Naive thymus-derived CD4-positive, alpha-beta T cell (primary cell): ENCODE measurements at regions not wholly inside any gene's neighbourhood (a gene's known extent, or its start where the extent isn't known, plus 50 kb on each side); places are given as distances from the start of the nearest gene placed in this dataset.

Source experiments
- ATAC-seq: fragments of 150-1000 bp; cut with Tn5 transposase; 2 replicates; pipeline ENCODE4 v1.10.0; 2021; ENCODE audit warnings: mild to moderate bottlenecking, moderate library complexity
- CTCF ChIA-PET: fragments of 350-600 bp; sonication (Branson Sonifier 250); formaldehyde crosslinking; loops from one replicate; lab custom pipeline; 2021; ENCODE audit warnings: antibody characterized with exemption; lab: Charles Lee
- POLR2A ChIA-PET: fragments of 350-600 bp; sonication (Branson Sonifier 250); formaldehyde crosslinking; loops from one replicate; lab custom pipeline; 2021; ENCODE audit warnings: antibody characterized with exemption, inconsistent platforms; lab: Charles Lee
- DNase-seq, 9 donors: peaks; one replicate each; pipeline versions ENCODE4 v3.0.0 to v3.0.0-alpha.2; 2020 to 2022; ENCODE audit warnings: mixed read lengths in 1 of 9
- H3K27ac ChIP-seq: one replicate; pipeline ENCODE4 v1.7.0; 2013; ENCODE audit warnings: mild to moderate bottlenecking, low read depth, low read length, moderate library complexity
- H3K27me3 ChIP-seq, 2 donors: one replicate each; pipeline ENCODE4 v1.7.0; 2013; ENCODE audit warnings: low read length in 2 of 2, mild to moderate bottlenecking in 2 of 2, moderate library complexity in 2 of 2; ENCODE audit not compliant: control insufficient read depth in 2 of 2, insufficient read depth in 2 of 2
- H3K36me3 ChIP-seq, 3 experiments: 1 replicate in 2 of 3; 2 replicates in 1 of 3; pipeline ENCODE4 v1.7.0; 2013; ENCODE audit warnings: low read length in 3 of 3, mild to moderate bottlenecking in 3 of 3, moderate library complexity in 1 of 3; ENCODE audit not compliant: insufficient read depth in 3 of 3, control insufficient read depth in 2 of 3
- H3K4me1 ChIP-seq, 2 donors: one replicate each; pipeline ENCODE4 v1.7.0; 2013; ENCODE audit warnings: low read length in 2 of 2, mild to moderate bottlenecking in 2 of 2, moderate library complexity in 1 of 2; ENCODE audit not compliant: control insufficient read depth in 2 of 2, insufficient read depth in 2 of 2
- H3K4me3 ChIP-seq: 2 replicates; pipeline ENCODE4 v1.7.0; 2013; ENCODE audit warnings: mild to moderate bottlenecking, low read length
- H3K9me3 ChIP-seq, 3 experiments: 1 replicate in 2 of 3; 2 replicates in 1 of 3; pipeline ENCODE4 v1.7.0; 2013; ENCODE audit warnings: low read length in 3 of 3; ENCODE audit not compliant: control insufficient read depth in 2 of 3
- H3K27ac Mint-ChIP-seq, 9 donors: one replicate each; pipeline ENCODE4 v1.8.0; 2020 to 2022; ENCODE audit warnings: mixed read lengths in 9 of 9, mild to moderate bottlenecking in 8 of 9, moderate library complexity in 5 of 9, inconsistent platforms in 2 of 9
- H3K27me3 Mint-ChIP-seq, 5 donors: one replicate each; pipeline ENCODE4 v1.8.0; 2021 to 2022; ENCODE audit warnings: mixed read lengths in 5 of 5, mild to moderate bottlenecking in 1 of 5
- H3K36me3 Mint-ChIP-seq, 5 donors: one replicate each; pipeline ENCODE4 v1.8.0; 2020 to 2022; ENCODE audit warnings: mixed read lengths in 5 of 5, mild to moderate bottlenecking in 3 of 5, inconsistent platforms in 1 of 5
- H3K4me1 Mint-ChIP-seq, 7 donors: one replicate each; pipeline ENCODE4 v1.8.0; 2020 to 2022; ENCODE audit warnings: mixed read lengths in 7 of 7, mild to moderate bottlenecking in 3 of 7, inconsistent platforms in 1 of 7
- H3K4me3 Mint-ChIP-seq, 10 donors: one replicate each; pipeline ENCODE4 v1.8.0; 2020 to 2022; ENCODE audit warnings: mild to moderate bottlenecking in 10 of 10, mixed read lengths in 10 of 10, moderate library complexity in 6 of 10, inconsistent platforms in 2 of 10
- H3K9me3 Mint-ChIP-seq, 11 donors: one replicate each; pipeline ENCODE4 v1.8.0; 2020 to 2022; ENCODE audit warnings: mixed read lengths in 11 of 11, mild to moderate bottlenecking in 4 of 11, inconsistent platforms in 1 of 11, moderate library complexity in 1 of 11
- intact Hi-C, 2 donors: fragments of 100-400 bp; cut with micrococcal nuclease; formaldehyde crosslinking; loops; one replicate each; pipeline ENCODE4 v1.15.1; 2023

- peaks cover 24 to 40% (median 31%) of the 10 kb centered on the region in 7 donors for H3K4me1 Mint-ChIP-seq
- peaks cover 0 to 11% (median 0%) of the 10 kb centered on the region in 5 donors for H3K27me3 Mint-ChIP-seq
- intact Hi-C loops: loop anchor here in 1 of 2 donors (5.0 kb wide), 1 partner anchor 33 kb away; no protein-coding TSS in a partner anchor
- peaks cover 0 to 15% (median 6%) of the 10 kb centered on the region in 11 donors for H3K9me3 Mint-ChIP-seq
- Histone ChIP-seq H3K27me3 (no peaks in the 10 kb centered on the region), H3K36me3 (no peaks in the 10 kb centered on the region), H3K27ac (no peak overlapping the region), H3K9me3 (no peaks in the 10 kb centered on the region), H3K4me1 (peaks cover 0 to 20% of the 10 kb centered on the region in 2 donors), H3K4me3 (no peak overlapping the region)
- H3K27ac Mint-ChIP-seq: peak overlapping the region in 2 of 9 donors; percentile 18 to 47
- ATAC-seq: no peak
- CTCF ChIA-PET: no interaction called here
- peaks cover 1 to 8% (median 7%) of the 10 kb centered on the region in 5 donors for H3K36me3 Mint-ChIP-seq
- POLR2A ChIA-PET: interaction anchor here (0.8 to 1.7 kb wide), 2 partner anchors 12 to 85 kb away, joined by 3 to 5 read pairs; no protein-coding TSS in a partner anchor
- no peak overlapping the region for H3K4me3 Mint-ChIP-seq
- no peak for DNase-seq
Measured at GRCh38 chr15:99454107-99454809, 111.5 kb upstream of the MEF2A start.

GRCh38 chr15:99454941-99455788 lies 110.6 kb upstream of the MEF2A start:
- Histone ChIP-seq H3K4me1 (peaks cover 0 to 15% of the 10 kb centered on the region in 2 donors), H3K27ac (no peak overlapping the region), H3K27me3 (no peaks in the 10 kb centered on the region), H3K36me3 (no peaks in the 10 kb centered on the region), H3K4me3 (no peak overlapping the region), H3K9me3 (no peaks in the 10 kb centered on the region)
- ChIA-PET POLR2A (interaction anchor here (0.6 kb wide), 1 partner anchor 46 kb away, joined by 3 read pairs; no protein-coding TSS in a partner anchor), CTCF (no interaction called here)
- Mint-ChIP-seq H3K4me1 (peaks cover 19 to 31% (median 22%) of the 10 kb centered on the region in 7 donors), H3K9me3 (peaks cover 0 to 15% (median 6%) of the 10 kb centered on the region in 11 donors), H3K27me3 (peaks cover 0 to 10% (median 0%) of the 10 kb centered on the region in 5 donors), H3K4me3 (no peak overlapping the region), H3K27ac (peak overlapping the region in 1 of 9 donors; percentile 14), H3K36me3 (peaks cover 1 to 8% (median 7%) of the 10 kb centered on the region in 5 donors)
- peak in 1 of 9 donors; percentile 23 for DNase-seq
- intact Hi-C loops: loop anchor here in 1 of 2 donors (5.0 kb wide), 1 partner anchor 32 kb away; no protein-coding TSS in a partner anchor
- ATAC-seq: peak; percentile 60

GRCh38 chr15:99455789-99456160 lies 110.0 kb upstream of the MEF2A start:
- H3K4me3 ChIP-seq: no peak overlapping the region
- intact Hi-C loops: no loop called here
- Mint-ChIP-seq H3K36me3 (peaks cover 1 to 8% (median 7%) of the 10 kb centered on the region in 5 donors), H3K27ac (peak overlapping the region in 1 of 9 donors; percentile 14), H3K4me3 (no peak overlapping the region), H3K27me3 (peaks cover 0 to 10% (median 0%) of the 10 kb centered on the region in 5 donors), H3K9me3 (peaks cover 0 to 15% (median 6%) of the 10 kb centered on the region in 11 donors), H3K4me1 (peaks cover 13 to 25% (median 16%) of the 10 kb centered on the region in 7 donors)
- H3K27me3 ChIP-seq: no peaks in the 10 kb centered on the region
- POLR2A ChIA-PET: interaction anchor here (0.6 kb wide), 1 partner anchor 45 kb away, joined by 3 read pairs; no protein-coding TSS in a partner anchor
- no peak for ATAC-seq
- no peak for DNase-seq
- CTCF ChIA-PET: no interaction called here
- H3K36me3 ChIP-seq: no peaks in the 10 kb centered on the region
- no peaks in the 10 kb centered on the region for H3K9me3 ChIP-seq
- no peak overlapping the region for H3K27ac ChIP-seq
- H3K4me1 ChIP-seq: peaks cover 0 to 11% of the 10 kb centered on the region in 2 donors

- ChIA-PET POLR2A (interaction anchor here (0.7 to 1.5 kb wide), 4 partner anchors 12 to 20 kb away, joined by 3 to 4 read pairs (median 3); no protein-coding TSS in a partner anchor), CTCF (no interaction called here)
- Mint-ChIP-seq H3K4me1 (no peaks in the 10 kb centered on the region), H3K4me3 (no peak overlapping the region), H3K36me3 (peaks cover 0 to 12% (median 6%) of the 10 kb centered on the region in 5 donors), H3K27me3 (peaks cover 0 to 20% (median 0%) of the 10 kb centered on the region in 5 donors), H3K9me3 (peaks cover 0 to 40% (median 22%) of the 10 kb centered on the region in 11 donors), H3K27ac (no peak overlapping the region)
- Histone ChIP-seq H3K4me3 (no peak overlapping the region), H3K4me1 (no peaks in the 10 kb centered on the region), H3K27me3 (no peaks in the 10 kb centered on the region), H3K36me3 (no peaks in the 10 kb centered on the region), H3K9me3 (peaks cover 0 to 7% (median 0%) of the 10 kb centered on the region in 3 experiments), H3K27ac (no peak overlapping the region)
- DNase-seq (no peak), ATAC-seq (no peak)
- intact Hi-C loops: no loop called here
Measured at GRCh38 chr15:99464137-99464536, 101.6 kb upstream of the MEF2A start.

GRCh38 chr15:99466701-99467337 lies 99.0 kb upstream of the MEF2A start:
- H3K27ac ChIP-seq: no peak overlapping the region
- no peak overlapping the region for H3K4me3 ChIP-seq
- peaks cover 0 to 23% (median 0%) of the 10 kb centered on the region in 5 donors for H3K27me3 Mint-ChIP-seq
- H3K36me3 Mint-ChIP-seq: peaks cover 0 to 12% (median 6%) of the 10 kb centered on the region in 5 donors
- intact Hi-C loops: no loop called here
- ChIA-PET POLR2A (interaction anchor here (0.6 kb wide), 1 partner anchor 124 kb away, joined by 3 read pairs; no protein-coding TSS in a partner anchor), CTCF (no interaction called here)
- H3K4me3 Mint-ChIP-seq: no peak overlapping the region
- no peaks in the 10 kb centered on the region for H3K4me1 Mint-ChIP-seq
- H3K27ac Mint-ChIP-seq: peak overlapping the region in 1 of 9 donors; percentile 8
- H3K27me3 ChIP-seq: no peaks in the 10 kb centered on the region
- H3K9me3 ChIP-seq: peaks cover 0 to 7% (median 0%) of the 10 kb centered on the region in 3 experiments
- H3K4me1 ChIP-seq: no peaks in the 10 kb centered on the region
- no peak for DNase-seq
- ATAC-seq: no peak
- H3K9me3 Mint-ChIP-seq: peaks cover 0 to 40% (median 20%) of the 10 kb centered on the region in 11 donors
- no peaks in the 10 kb centered on the region for H3K36me3 ChIP-seq

- Mint-ChIP-seq H3K27ac (no peak overlapping the region), H3K27me3 (peaks cover 0 to 19% (median 0%) of the 10 kb centered on the region in 5 donors), H3K36me3 (peaks cover 0 to 8% (median 4%) of the 10 kb centered on the region in 5 donors), H3K4me1 (no peaks in the 10 kb centered on the region), H3K4me3 (no peak overlapping the region), H3K9me3 (peaks cover 0 to 35% (median 19%) of the 10 kb centered on the region in 11 donors)
- CTCF ChIA-PET: no interaction called here
- ATAC-seq: no peak
- Histone ChIP-seq H3K4me1 (no peaks in the 10 kb centered on the region), H3K27me3 (no peaks in the 10 kb centered on the region), H3K9me3 (peaks cover 0 to 7% (median 0%) of the 10 kb centered on the region in 3 experiments), H3K4me3 (no peak overlapping the region), H3K27ac (no peak overlapping the region), H3K36me3 (no peaks in the 10 kb centered on the region)
- POLR2A ChIA-PET: interaction anchor here (0.6 kb wide), 1 partner anchor 124 kb away, joined by 3 read pairs; no protein-coding TSS in a partner anchor
- intact Hi-C loops: no loop called here
- no peak for DNase-seq
Measured at GRCh38 chr15:99467338-99467720, 98.5 kb upstream of the MEF2A start.
